Trophoblast cell (in vitro differentiated cells and primary cell): ENCODE measurements at regions not wholly inside any gene's neighbourhood (a gene's known extent, or its start where the extent isn't known, plus 50 kb on each side); places are given as distances from the start of the nearest gene placed in this dataset.

ENCODE experiments used
- DNase-seq, 2 donors: peaks; one replicate each; pipeline ENCODE4 v3.0.0-alpha.2; 2016
- H2AFZ ChIP-seq: 2 replicates; pipeline ENCODE4 v1.6.1; 2013; ENCODE audit warnings: low read length, moderate library complexity, mild to moderate bottlenecking; ENCODE audit not compliant: insufficient read depth, poor library complexity
- H2AK5ac ChIP-seq: 2 replicates; pipeline ENCODE4 v1.6.1; 2013; ENCODE audit warnings: mild to moderate bottlenecking, low read length
- H2BK120ac ChIP-seq: 2 replicates; pipeline ENCODE4 v1.6.1; 2013; ENCODE audit warnings: low read length, mild to moderate bottlenecking, moderate library complexity; ENCODE audit not compliant: insufficient read depth, poor library complexity
- H2BK12ac ChIP-seq: 2 replicates; pipeline ENCODE4 v1.6.1; 2013; ENCODE audit warnings: mild to moderate bottlenecking, low read length, moderate library complexity
- H2BK5ac ChIP-seq: 2 replicates; pipeline ENCODE4 v1.6.1; 2013; ENCODE audit warnings: low read length, low read depth, moderate library complexity, mild to moderate bottlenecking; ENCODE audit not compliant: poor library complexity
- H3K14ac ChIP-seq: 2 replicates; pipeline ENCODE4 v1.6.1; 2013; ENCODE audit warnings: mild to moderate bottlenecking, low read length
- H3K18ac ChIP-seq: 2 replicates; pipeline ENCODE4 v1.6.1; 2013; ENCODE audit warnings: mild to moderate bottlenecking, low read length
- H3K23ac ChIP-seq: 2 replicates; pipeline ENCODE4 v1.6.1; 2013; ENCODE audit warnings: low read length
- H3K27ac ChIP-seq: 2 replicates; pipeline ENCODE4 v1.5.1; 2013; ENCODE audit warnings: low read depth, mild to moderate bottlenecking, inconsistent platforms, low read length, moderate library complexity
- H3K27me3 ChIP-seq: 2 replicates; pipeline ENCODE4 v1.6.1; 2013; ENCODE audit warnings: inconsistent platforms, mild to moderate bottlenecking, low read length, moderate library complexity; ENCODE audit not compliant: insufficient read depth
- H3K36me3 ChIP-seq, 2 experiments: 1 replicate in 1 of 2; 2 replicates in 1 of 2; pipeline ENCODE4 v1.6.1; 2013; ENCODE audit warnings: low read length in 2 of 2, mild to moderate bottlenecking in 2 of 2, moderate library complexity in 1 of 2; ENCODE audit not compliant: insufficient read depth in 2 of 2, control insufficient read depth in 1 of 2
- H3K4ac ChIP-seq: 2 replicates; pipeline ENCODE4 v1.6.1; 2013; ENCODE audit warnings: low read depth, mild to moderate bottlenecking, low read length, moderate library complexity
- H3K4me1 ChIP-seq, 2 experiments: 1 replicate in 1 of 2; 2 replicates in 1 of 2; pipeline ENCODE4 v1.6.1; 2013; ENCODE audit warnings: low read length in 2 of 2, mild to moderate bottlenecking in 2 of 2, moderate library complexity in 1 of 2; ENCODE audit not compliant: insufficient read depth in 2 of 2, control insufficient read depth in 1 of 2
- H3K4me2 ChIP-seq: 2 replicates; pipeline ENCODE4 v1.6.1; 2013; ENCODE audit warnings: inconsistent platforms, mild to moderate bottlenecking, low read length, moderate library complexity
- H3K4me3 ChIP-seq: 2 replicates; pipeline ENCODE4 v1.5.1; 2013; ENCODE audit warnings: mild to moderate bottlenecking, low read depth, low read length, inconsistent platforms
- H3K79me1 ChIP-seq: one replicate; pipeline ENCODE4 v1.6.1; 2013; ENCODE audit warnings: low read length
- H3K79me2 ChIP-seq: 2 replicates; pipeline ENCODE4 v1.6.1; 2013; ENCODE audit warnings: low read length, mild to moderate bottlenecking; ENCODE audit not compliant: control insufficient read depth, insufficient read depth, poor library complexity
- H3K9ac ChIP-seq: 2 replicates; pipeline ENCODE4 v1.6.1; 2013; ENCODE audit warnings: mild to moderate bottlenecking, low read length
- H3K9me3 ChIP-seq: 2 replicates; pipeline ENCODE4 v1.6.1; 2013; ENCODE audit warnings: low read depth, mild to moderate bottlenecking, control low read depth, inconsistent platforms, low read length; ENCODE audit not compliant: insufficient read depth
- H4K12ac ChIP-seq: 2 replicates; pipeline ENCODE4 v1.6.1; 2013; ENCODE audit warnings: low read depth, mild to moderate bottlenecking, low read length, moderate library complexity
- H4K8ac ChIP-seq: 2 replicates; pipeline ENCODE4 v1.6.1; 2013; ENCODE audit warnings: low read depth, mild to moderate bottlenecking, low read length, moderate library complexity
- H4K91ac ChIP-seq: one replicate; pipeline ENCODE4 v1.6.1; 2013; ENCODE audit warnings: low read depth, mild to moderate bottlenecking, low read length, moderate library complexity
- WGBS: extraction: QIAGEN DNeasy Blood & Tissue Kit; methylation state at CpG from one replicate; pipeline ENCODE4 v1.1.7; 2013; ENCODE audit warnings: missing lambda C conversion rate; ENCODE audit not compliant: insufficient read length, insufficient coverage; ENCODE audit errors: extremely low coverage; 5-methylcytosine and 5-hydroxymethylcytosine counted together

DNA sequence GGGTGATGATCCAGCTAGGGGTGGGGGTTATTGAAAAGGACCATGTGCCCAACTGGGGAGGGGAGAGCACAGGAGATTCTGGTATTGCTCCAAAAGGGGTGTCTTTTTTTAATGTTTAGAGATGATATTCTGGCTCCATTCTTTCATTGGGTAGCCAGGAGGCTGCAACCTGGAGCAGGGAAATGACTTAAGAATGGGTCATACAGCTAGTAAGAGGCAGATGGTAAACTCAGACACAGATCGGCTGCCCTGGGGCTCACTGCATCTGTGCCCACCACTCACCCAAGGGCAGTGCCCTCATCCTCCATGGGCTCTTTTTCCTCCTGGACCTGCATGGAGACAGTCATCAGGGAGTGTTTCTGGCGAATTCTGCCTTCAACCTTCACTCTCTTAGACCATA is 302.0 kb upstream of the PRDM1 start:
- Histone ChIP-seq H2AFZ (no peak overlapping the region), H3K4me3 (no peak overlapping the region), H3K14ac (no peak overlapping the region), H3K79me1 (no peaks in the 10 kb centered on the region), H2BK12ac (no peak overlapping the region), H4K12ac (no peak overlapping the region), H2BK120ac (no peak overlapping the region), H3K4me1 (no peaks in the 10 kb centered on the region), H4K91ac (no peak overlapping the region), H3K9ac (no peak overlapping the region), H3K9me3 (no peaks in the 10 kb centered on the region), H3K23ac (no peak overlapping the region), H3K27me3 (no peaks in the 10 kb centered on the region), H3K36me3 (no peaks in the 10 kb centered on the region), H3K79me2 (no peaks in the 10 kb centered on the region), H3K27ac (no peak overlapping the region), H2AK5ac (no peak overlapping the region), H3K18ac (no peak overlapping the region), H3K4ac (no peak overlapping the region), H2BK5ac (no peak overlapping the region), H4K8ac (no peak overlapping the region), H3K4me2 (no peak overlapping the region)
- no CpG with 5 or more reads among the region's 2 CpGs for WGBS
- no peak for DNase-seq

DNA sequence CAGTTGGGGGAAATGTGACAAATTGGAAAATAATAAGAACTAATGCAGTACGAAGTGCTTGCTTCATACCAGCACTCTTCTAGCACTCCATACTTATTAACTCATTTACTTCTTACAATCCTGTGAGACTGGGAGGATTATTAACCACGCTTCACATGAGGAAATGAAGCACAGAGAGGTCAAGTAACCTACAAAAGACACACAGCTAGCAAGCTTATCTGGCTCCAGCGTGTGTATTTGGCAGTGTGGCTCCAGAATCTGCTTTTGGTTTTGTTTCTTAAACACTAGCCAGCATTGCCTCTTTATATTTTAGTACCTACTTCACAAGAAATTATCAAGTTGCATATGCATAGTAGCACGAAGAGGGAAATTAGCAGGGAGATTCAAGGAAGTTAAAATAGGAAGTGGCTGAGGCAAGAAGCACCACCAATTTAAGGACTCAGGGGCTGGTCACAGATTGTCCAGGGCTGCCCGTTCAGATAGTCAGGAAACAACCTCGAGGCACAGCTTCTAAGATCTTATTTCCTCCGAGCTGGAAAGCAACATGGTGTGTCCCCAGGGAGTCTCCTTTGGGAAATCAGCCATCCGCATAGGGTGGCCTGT is 302.7 kb upstream of the PRDM1 start:
- Histone ChIP-seq H2BK5ac (no peak overlapping the region), H3K27ac (no peak overlapping the region), H3K4ac (no peak overlapping the region), H3K14ac (no peak overlapping the region), H3K79me2 (no peaks in the 10 kb centered on the region), H2BK12ac (no peak overlapping the region), H3K23ac (no peak overlapping the region), H3K4me1 (no peaks in the 10 kb centered on the region), H3K18ac (no peak overlapping the region), H2BK120ac (no peak overlapping the region), H4K8ac (no peak overlapping the region), H3K79me1 (no peaks in the 10 kb centered on the region), H3K9ac (no peak overlapping the region), H2AK5ac (no peak overlapping the region), H3K4me2 (no peak overlapping the region), H4K91ac (no peak overlapping the region), H3K27me3 (no peaks in the 10 kb centered on the region), H3K4me3 (no peak overlapping the region), H3K36me3 (no peaks in the 10 kb centered on the region), H3K9me3 (no peaks in the 10 kb centered on the region), H2AFZ (no peak overlapping the region), H4K12ac (no peak overlapping the region)
- no peak for DNase-seq
- WGBS, result no CpG with 5 or more reads among the region's 8 CpGs

DNA sequence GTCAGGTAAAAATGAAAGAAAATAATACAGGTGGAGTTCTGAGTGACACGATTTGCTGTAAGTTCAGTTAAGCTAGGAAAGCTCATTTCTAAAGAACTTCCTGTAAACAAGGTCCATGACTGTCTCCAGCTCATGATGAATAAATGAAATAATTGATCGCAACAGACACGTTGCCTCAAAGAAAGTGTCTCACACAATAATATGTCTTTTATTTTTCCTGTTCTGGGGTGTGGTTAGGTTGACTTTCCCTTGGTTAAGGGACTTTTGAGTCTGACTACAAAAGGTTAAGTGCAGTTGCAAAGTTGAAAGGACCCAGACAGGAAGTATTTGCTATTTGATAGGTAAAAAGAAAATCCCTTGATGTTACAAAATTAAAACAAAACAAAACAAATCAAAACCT is 304.2 kb upstream of the PRDM1 start:
- Histone ChIP-seq H3K79me1 (no peaks in the 10 kb centered on the region), H3K27ac (no peak overlapping the region), H2BK120ac (no peak overlapping the region), H3K23ac (no peak overlapping the region), H2BK12ac (no peak overlapping the region), H2AK5ac (no peak overlapping the region), H3K4ac (no peak overlapping the region), H3K18ac (no peak overlapping the region), H3K9ac (no peak overlapping the region), H3K14ac (no peak overlapping the region), H3K79me2 (no peaks in the 10 kb centered on the region), H4K12ac (no peak overlapping the region), H3K4me1 (no peaks in the 10 kb centered on the region), H4K8ac (no peak overlapping the region), H3K27me3 (no peaks in the 10 kb centered on the region), H3K4me3 (no peak overlapping the region), H4K91ac (no peak overlapping the region), H3K9me3 (no peaks in the 10 kb centered on the region), H3K36me3 (no peaks in the 10 kb centered on the region), H3K4me2 (no peak overlapping the region), H2AFZ (no peak overlapping the region), H2BK5ac (no peak overlapping the region)
- no CpG with 5 or more reads among the region's 3 CpGs for WGBS
- no peak for DNase-seq

DNA sequence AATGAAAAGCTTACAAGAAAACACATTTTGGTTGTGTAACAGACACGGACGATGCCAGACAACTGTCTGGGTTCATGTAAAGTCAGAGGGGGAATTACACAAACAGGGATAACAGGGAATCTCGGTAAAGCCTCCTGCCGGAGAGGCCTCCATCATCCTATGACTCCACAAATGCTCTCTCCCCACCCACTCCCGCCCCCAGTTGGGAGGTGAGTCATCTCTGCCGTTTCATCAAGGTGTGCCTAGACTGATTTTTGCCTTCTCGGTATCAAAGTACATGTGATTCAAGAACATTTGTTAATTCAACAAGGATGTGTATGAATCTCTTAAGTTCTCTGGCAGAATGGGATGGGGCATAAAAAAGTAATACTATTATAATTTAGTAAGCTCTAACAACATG is 304.9 kb upstream of the PRDM1 start:
- H3K9me3 ChIP-seq, result no peaks in the 10 kb centered on the region
- no peaks in the 10 kb centered on the region for H3K27me3 ChIP-seq
- no peak overlapping the region for H4K12ac ChIP-seq
- H3K36me3 ChIP-seq, result no peaks in the 10 kb centered on the region
- peak; percentile 38 to 63 for DNase-seq
- no peak overlapping the region for H3K18ac ChIP-seq
- H2BK5ac ChIP-seq, result no peak overlapping the region
- H2AFZ ChIP-seq, result no peak overlapping the region
- H3K79me1 ChIP-seq, result no peaks in the 10 kb centered on the region
- H4K91ac ChIP-seq, result no peak overlapping the region
- no peak overlapping the region for H4K8ac ChIP-seq
- H3K9ac ChIP-seq, result no peak overlapping the region
- no peak overlapping the region for H2AK5ac ChIP-seq
- no peak overlapping the region for H3K4me3 ChIP-seq
- H2BK12ac ChIP-seq, result no peak overlapping the region
- H3K79me2 ChIP-seq, result no peaks in the 10 kb centered on the region
- H3K23ac ChIP-seq, result no peak overlapping the region
- no CpG with 5 or more reads among the region's 7 CpGs for WGBS
- no peaks in the 10 kb centered on the region for H3K4me1 ChIP-seq
- no peak overlapping the region for H3K4me2 ChIP-seq
- no peak overlapping the region for H3K14ac ChIP-seq
- H3K4ac ChIP-seq, result no peak overlapping the region
- H3K27ac ChIP-seq, result no peak overlapping the region
- no peak overlapping the region for H2BK120ac ChIP-seq
